Thyroid gland (tissue), 4 donors: ENCODE measurements at regions not wholly inside any gene's neighbourhood (a gene's known extent, or its start where the extent isn't known, plus 50 kb on each side); places are given as distances from the start of the nearest gene placed in this dataset.
A peak's percentile ranks its signal among the peaks of the same experiment; 100 is the strongest.

Source experiments
- DNase-seq, 2 donors: peaks; one replicate each; pipeline ENCODE4 v3.0.0-alpha.2; 2019
- H3K27ac ChIP-seq, 3 donors: fragments of 200-600 bp; sonication (generic); 1 replicate in 2 of 3; 2 replicates in 1 of 3; pipeline ENCODE4 v1.5.1; 2016 to 2019; ENCODE audit warnings: mild to moderate bottlenecking in 1 of 3, moderate library complexity in 1 of 3
- H3K27me3 ChIP-seq: fragments of 200-600 bp; sonication (generic); one replicate; pipeline ENCODE4 v1.5.1; 2019
- H3K36me3 ChIP-seq, 2 donors: fragments of 200-600 bp; sonication (generic); one replicate each; pipeline ENCODE4 v1.5.1; 2016 to 2019
- H3K4me1 ChIP-seq, 2 donors: fragments of 200-600 bp; sonication (generic); one replicate each; pipeline ENCODE4 v1.5.1; 2017 to 2019
- H3K4me3 ChIP-seq, 3 donors: fragments of 200-600 bp; sonication (generic); replicated peaks in 1 of 3; 1 replicate in 2 of 3; 2 replicates in 1 of 3; pipeline ENCODE4 v1.5.1; 2016; ENCODE audit warnings: mild to moderate bottlenecking in 1 of 3
- H3K9me3 ChIP-seq: fragments of 200-600 bp; sonication (generic); one replicate; pipeline ENCODE4 v1.5.1; 2017
- CTCF ChIP-seq, 6 experiments: fragments of 200-600 bp in 3 of 6; fragments of 450-650 bp in 3 of 6; sonication (generic) in 3 of 6; IDR thresholded peaks; one replicate each; pipeline ENCODE4 v1.5.1; 2016 to 2019; ENCODE audit warnings: antibody characterized with exemption in 6 of 6, mild to moderate bottlenecking in 2 of 6, inconsistent platforms in 1 of 6, moderate library complexity in 1 of 6
- POLR2A ChIP-seq, 2 donors: fragments of 450-650 bp; IDR thresholded peaks; one replicate each; pipeline ENCODE4 v1.6.1; 2017; ENCODE audit warnings: antibody characterized with exemption in 2 of 2, mild to moderate bottlenecking in 2 of 2, moderate library complexity in 1 of 2
- WGBS, 2 donors: methylation state at CpG; one replicate each; pipeline ENCODE4 v1.1.5; 2017; 5-methylcytosine and 5-hydroxymethylcytosine counted together
- intact Hi-C: fragments of 100-400 bp; cut with DNase I; formaldehyde crosslinking; loops from one replicate; pipeline ENCODE4 v1.15.1; 2023

GRCh38 chr6:144462058-144462457 is 176.9 kb downstream of the UTRN start:
- Histone ChIP-seq H3K9me3 (no peaks in the 10 kb centered on the region), H3K4me1 (peaks cover 4% of the 10 kb centered on the region in 2 donors), H3K27ac (no peak overlapping the region), H3K4me3 (no peak overlapping the region), H3K27me3 (no peaks in the 10 kb centered on the region), H3K36me3 (peaks cover 18 to 19% of the 10 kb centered on the region in 2 donors)
- intact Hi-C loops: no loop called here
- TF ChIP-seq CTCF (IDR thresholded peaks at IDR 0.05) (no peak), POLR2A (IDR thresholded peaks at IDR 0.05) (no peak)
- DNase-seq: no peak
- 98 to 99% methylated on average over 3 of the region's 3 CpGs for WGBS, 2 donors

GRCh38 chr6:144466716-144467115 is 181.6 kb downstream of the UTRN start:
- intact Hi-C loops: no loop called here
- TF ChIP-seq POLR2A (IDR thresholded peaks at IDR 0.05) (no peak), CTCF (IDR thresholded peaks at IDR 0.05) (no peak)
- H3K4me1 ChIP-seq: peaks cover 27 to 40% of the 10 kb centered on the region in 2 donors
- H3K27ac ChIP-seq: peak overlapping the region; percentile 1 to 62 (median 39)
- no peak overlapping the region for H3K4me3 ChIP-seq
- no peaks in the 10 kb centered on the region for H3K27me3 ChIP-seq
- no peaks in the 10 kb centered on the region for H3K9me3 ChIP-seq
- peaks cover 5 to 9% of the 10 kb centered on the region in 2 donors for H3K36me3 ChIP-seq
- WGBS, 2 donors: 92 to 93% methylated on average over 2 of the region's 2 CpGs
- DNase-seq: no peak

GRCh38 chr6:144467172-144467762 is 182.1 kb downstream of the UTRN start:
- 53 to 59% methylated on average over 8 of the region's 8 CpGs for WGBS, 2 donors
- no peaks in the 10 kb centered on the region for H3K9me3 ChIP-seq
- DNase-seq: peak; percentile 82 to 84
- no peaks in the 10 kb centered on the region for H3K27me3 ChIP-seq
- no peak overlapping the region for H3K4me3 ChIP-seq
- intact Hi-C loops: no loop called here
- H3K4me1 ChIP-seq: peaks cover 27 to 40% of the 10 kb centered on the region in 2 donors
- H3K36me3 ChIP-seq: peaks cover 5 to 9% of the 10 kb centered on the region in 2 donors
- peak overlapping the region; percentile 1 to 62 (median 60) for H3K27ac ChIP-seq
- TF ChIP-seq POLR2A (IDR thresholded peaks at IDR 0.05) (peak in 1 of 2 donors; percentile 19), CTCF (IDR thresholded peaks at IDR 0.05) (no peak)

- no peak for TF ChIP-seq POLR2A (IDR thresholded peaks at IDR 0.05)
- no peak for TF ChIP-seq CTCF (IDR thresholded peaks at IDR 0.05)
- H3K4me3 ChIP-seq: no peak overlapping the region
- intact Hi-C loops: no loop called here
- WGBS, 2 donors: 66 to 69% methylated on average over 2 of the region's 2 CpGs
- no peak for DNase-seq
- peaks cover 27 to 40% of the 10 kb centered on the region in 2 donors for H3K4me1 ChIP-seq
- peaks cover 5 to 9% of the 10 kb centered on the region in 2 donors for H3K36me3 ChIP-seq
- no peaks in the 10 kb centered on the region for H3K9me3 ChIP-seq
- no peaks in the 10 kb centered on the region for H3K27me3 ChIP-seq
- H3K27ac ChIP-seq: peak overlapping the region in 2 of 3 donors; percentile 60 to 62
Observed at GRCh38 chr6:144467921-144468320, 182.8 kb downstream of the UTRN start.

GRCh38 chr6:144468709-144469108 is 183.6 kb downstream of the UTRN start:
- H3K9me3 ChIP-seq: no peaks in the 10 kb centered on the region
- H3K4me1 ChIP-seq: peaks cover 27 to 40% of the 10 kb centered on the region in 2 donors
- no peaks in the 10 kb centered on the region for H3K27me3 ChIP-seq
- WGBS, 2 donors: 89 to 95% methylated on average over 7 of the region's 7 CpGs
- TF ChIP-seq CTCF (IDR thresholded peaks at IDR 0.05) (no peak), POLR2A (IDR thresholded peaks at IDR 0.05) (no peak)
- H3K27ac ChIP-seq: peak overlapping the region in 2 of 3 donors; percentile 60 to 67
- H3K4me3 ChIP-seq: no peak overlapping the region
- H3K36me3 ChIP-seq: peaks cover 5 to 11% of the 10 kb centered on the region in 2 donors
- no peak for DNase-seq
- intact Hi-C loops: no loop called here
